ENCODE measurements at regions not wholly inside any gene's neighbourhood (a gene's known extent, or its start where the extent isn't known, plus 50 kb on each side); places are given as distances from the start of the nearest gene placed in this dataset.

- DNase-seq: no peak
These were observed 359.5 kb downstream of the ZNF521 start for GRCh38 chr18:24992491-24992890.

- no peak for DNase-seq
These were observed 358.3 kb downstream of the ZNF521 start for GRCh38 chr18:24993628-24994027.

DNA sequence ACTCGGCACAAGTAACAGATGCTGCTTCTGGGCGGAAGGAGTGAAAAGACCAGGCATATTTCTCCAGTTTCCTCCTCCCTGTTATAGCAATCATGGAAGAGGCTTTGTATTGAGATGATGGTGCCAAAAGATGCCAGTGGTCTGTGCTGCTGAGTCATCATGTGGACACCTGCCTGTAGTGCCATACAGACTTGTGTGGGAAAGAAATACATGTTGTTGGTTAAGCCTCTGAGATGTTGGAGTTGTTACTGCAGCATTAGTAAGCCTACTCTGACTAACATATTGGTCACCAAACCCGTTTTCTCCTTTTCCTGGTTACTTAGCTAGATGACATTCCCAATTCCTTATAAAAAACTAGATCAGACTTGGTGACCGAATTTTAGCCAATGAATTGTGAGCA lies 356.9 kb downstream of the ZNF521 start:
- DNase-seq: no peak

DNA sequence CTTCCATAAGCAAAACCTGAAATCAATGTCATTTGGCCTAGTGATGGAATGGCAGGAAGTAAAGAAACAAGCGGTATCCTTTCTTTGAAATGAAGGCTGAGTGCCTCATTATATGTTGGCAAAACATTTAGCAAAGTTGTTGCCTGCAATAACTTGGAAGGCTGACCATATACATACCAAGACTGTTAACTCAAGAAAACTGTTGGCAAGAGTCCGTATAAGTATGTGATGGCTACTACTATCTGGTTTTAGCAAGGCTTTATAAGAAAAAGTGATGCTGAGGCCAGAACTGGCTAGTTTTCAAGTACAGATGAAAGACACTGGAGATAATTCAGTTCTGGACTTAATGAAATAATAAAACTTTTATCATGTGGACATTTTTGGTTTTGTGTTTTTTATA lies 356.2 kb downstream of the ZNF521 start:
- DNase-seq: no peak

DNA sequence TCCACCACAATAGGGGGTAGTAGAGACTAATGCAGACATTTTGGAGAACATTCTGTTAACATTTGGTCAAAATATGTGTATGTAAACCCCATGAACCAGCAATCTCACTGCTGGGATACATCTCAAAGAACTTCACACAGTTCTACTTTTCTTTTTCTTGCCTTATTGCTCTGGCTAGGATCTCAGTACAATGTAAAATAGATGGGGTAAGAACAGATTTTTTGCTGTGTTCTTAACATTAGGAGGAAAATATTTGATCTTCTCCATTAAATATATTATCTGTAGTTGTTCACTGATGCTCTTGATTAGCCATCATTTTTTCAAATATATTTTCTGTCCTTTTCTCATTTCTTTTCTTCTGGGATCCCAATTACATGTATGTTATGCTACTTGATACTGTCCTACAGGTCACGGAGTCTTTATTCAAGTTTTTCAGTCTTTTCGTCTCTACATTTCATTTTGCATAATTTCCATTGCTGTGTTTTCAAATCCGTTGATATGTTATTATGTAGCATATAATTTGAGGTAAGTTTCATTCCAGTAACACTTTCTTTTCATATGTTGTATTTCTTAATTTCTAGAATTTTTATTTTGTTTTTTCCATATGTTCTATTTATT lies 352.2 kb downstream of the ZNF521 start:
- DNase-seq: no peak

GRCh38 chr18:25001803-25002202 lies 350.2 kb downstream of the ZNF521 start:
- no peak for DNase-seq

- DNase-seq: no peak
These were observed 346.2 kb downstream of the ZNF521 start for GRCh38 chr18:25005541-25006403.

DNA sequence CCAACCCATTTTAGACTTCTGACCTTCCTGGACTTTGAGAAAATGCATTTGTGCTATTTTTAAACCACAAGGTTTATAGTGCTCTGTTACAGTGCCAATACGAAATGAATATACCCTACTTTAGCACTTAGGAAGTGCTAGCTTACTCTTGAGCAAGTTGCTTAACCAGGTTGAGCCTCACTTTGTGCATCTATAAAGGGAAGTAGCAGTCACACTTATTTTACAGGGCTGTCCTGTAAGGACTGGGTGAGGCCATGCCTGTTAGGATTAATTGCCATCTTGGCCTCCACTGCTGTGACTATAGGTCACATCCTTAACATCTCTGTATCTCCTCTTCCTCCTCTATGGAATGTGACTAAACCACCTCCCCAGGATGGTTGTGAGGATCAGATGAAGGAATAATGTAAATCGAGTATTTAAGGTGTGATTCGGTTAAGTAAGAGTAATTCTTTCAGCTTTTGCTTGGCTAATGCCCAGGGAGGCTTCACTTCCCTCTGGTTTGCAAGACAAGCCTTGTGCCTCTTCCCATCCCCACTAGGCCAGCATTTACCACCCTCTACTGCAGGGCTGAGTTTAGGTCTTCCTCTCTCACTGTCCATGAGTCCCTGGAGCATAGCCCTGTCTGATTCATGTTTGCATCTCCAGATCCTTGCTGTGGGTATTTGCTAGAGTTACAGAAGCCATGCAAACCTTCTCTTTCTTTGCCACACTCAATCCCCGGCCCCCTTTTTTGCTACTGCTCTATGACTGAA lies 341.2 kb downstream of the ZNF521 start:
- no peak for DNase-seq

All from stimulated activated CD4-positive, alpha-beta T cell treated with anti-CD3 and anti-CD28 coated beads, Interleukin-4, amount 100 ng/mL, for 24 hours (primary cell).